ENCODE measurements at regions not wholly inside any gene's neighbourhood (a gene's known extent, or its start where the extent isn't known, plus 50 kb on each side); places are given as distances from the start of the nearest gene placed in this dataset.

DNA sequence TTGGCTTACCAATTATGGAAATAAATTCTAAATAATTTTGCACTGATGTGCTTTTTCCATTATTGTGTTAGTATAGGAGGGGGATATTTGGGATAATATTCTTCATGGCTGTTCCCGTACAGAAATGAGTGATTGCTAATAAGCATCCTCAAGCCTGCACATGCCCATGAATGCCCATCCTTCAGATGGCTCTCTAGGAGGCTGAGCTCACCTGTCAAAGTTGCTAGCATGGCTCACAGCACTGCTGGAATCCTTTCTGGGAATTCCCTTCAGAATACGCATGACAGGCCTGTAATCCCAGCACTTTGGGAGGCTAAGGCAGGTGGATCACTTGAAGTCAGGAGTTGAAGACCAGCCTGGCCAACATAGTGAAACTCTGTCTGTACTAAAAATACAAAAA lies 124.1 kb downstream of the NXNL2 start:
- H3K79me1 ChIP-seq (ENCODE audit: low read depth in 1 of 2, low read length in 2 of 2) = no peaks in the 10 kb centered on the region
- H2BK5ac ChIP-seq (ENCODE audit: low read depth, low read length, poor library complexity, severe bottlenecking) = no peak overlapping the region
- no peak overlapping the region for H2BK20ac ChIP-seq (ENCODE audit: low read depth, low read length)
- no peaks in the 10 kb centered on the region for H4K20me1 ChIP-seq (ENCODE audit: insufficient read depth, low read length)
- no peak overlapping the region for H2AFZ ChIP-seq (replicated peaks; ENCODE audit: low read length, poor library complexity)
- H4K5ac ChIP-seq (ENCODE audit: low read depth, low read length) = no peak overlapping the region
- no peak overlapping the region for H3K4ac ChIP-seq (ENCODE audit: low read depth, low read length)
- H3K4me2 ChIP-seq (ENCODE audit: low read depth, low read length) = no peak overlapping the region
- no peak overlapping the region for H3K18ac ChIP-seq (ENCODE audit: low read depth, low read length)
- no peaks in the 10 kb centered on the region for H3K36me3 ChIP-seq (ENCODE audit: control insufficient read depth, insufficient read depth, low read length)
- H3K27me3 ChIP-seq (ENCODE audit: control insufficient read depth, insufficient read depth, low read length) = no peaks in the 10 kb centered on the region
- TF ChIP-seq CHD1 (IDR thresholded peaks at IDR 0.05; ENCODE audit: low read depth, low read length) = no peak
- TF ChIP-seq RFX5 (IDR thresholded peaks at IDR 0.05; ENCODE audit: low read depth, low read length) = no peak
- no peak for TF ChIP-seq MAZ (IDR thresholded peaks at IDR 0.05; ENCODE audit: borderline replicate concordance, low read depth, low read length)
- no peak for TF ChIP-seq POLR2A (IDR thresholded peaks at IDR 0.05; ENCODE audit: low read depth, low read length)
- no peak for TF ChIP-seq BHLHE40 (IDR thresholded peaks at IDR 0.05; ENCODE audit: low read depth, low read length)
- no peak for TF ChIP-seq RCOR1 (IDR thresholded peaks at IDR 0.05; ENCODE audit: insufficient replicate concordance, low read length)
- TF ChIP-seq NFE2L2 (IDR thresholded peaks at IDR 0.05; ENCODE audit: low read depth, low read length) = no peak
- TF ChIP-seq ELK1 (IDR thresholded peaks at IDR 0.05; ENCODE audit: borderline replicate concordance, low read depth, low read length) = no peak
- no peak for TF ChIP-seq SMC3 (IDR thresholded peaks at IDR 0.05; ENCODE audit: low read depth, low read length)
- DNase-seq = no peak
- no peak overlapping the region for H3K14ac ChIP-seq (replicated peaks; ENCODE audit: low read depth, low read length)
- no peak overlapping the region for H4K8ac ChIP-seq (ENCODE audit: low read depth in 2 of 2, low read length in 2 of 2)
- H3K27ac ChIP-seq (ENCODE audit: insufficient read depth, low read length) = no peak overlapping the region
- H3K9me3 ChIP-seq (ENCODE audit: control insufficient read depth, insufficient read depth, low read length) = peaks cover 3% of the 10 kb centered on the region; the same call in 1 of the 2 replicates
- H3K4me3 ChIP-seq (ENCODE audit: insufficient read depth, low read depth, low read length) = no peak overlapping the region
- H3K9me1 ChIP-seq (ENCODE audit: insufficient read depth, low read length) = 0 out of 2 replicates have a peak, but pooled peaks cover 2% of the 10 kb centered on the region
- dilution Hi-C loops (cut with HindIII; ENCODE audit: low sequenced_read_pairs, unreplicated experiment) (no loop called here), in situ Hi-C loops (cut with MboI; ENCODE audit: low sequenced_read_pairs) (no loop called here), intact Hi-C loops (cut with micrococcal nuclease) (loop anchor here (10.0 kb wide), 1 partner anchor 656 kb away; the partner anchor contains the start of genes CKS2 and SECISBP2)
- no peak overlapping the region for H4K91ac ChIP-seq (ENCODE audit: insufficient read depth, low read depth, low read length)
- no peak for ATAC-seq (ENCODE audit: low read depth)
- ChIA-PET CTCF (no interaction called here), POLR2A (ENCODE audit: unreplicated experiment) (no interaction called here)
- H2BK120ac ChIP-seq (ENCODE audit: low read depth, low read length) = no peak overlapping the region
- no peak overlapping the region for H2AK9ac ChIP-seq (replicated peaks; ENCODE audit: low read depth, low read length, poor library complexity)
- H2BK15ac ChIP-seq (ENCODE audit: low read depth, low read length) = no peak overlapping the region
- no peak overlapping the region for H3K9ac ChIP-seq (ENCODE audit: low read depth, low read length)
- no peak overlapping the region for H3K56ac ChIP-seq (ENCODE audit: extremely low read depth, insufficient read depth, low read length)
- WGBS, 2 experiments (ENCODE audit: extremely low coverage in 2 of 2, insufficient read length in 1 of 2) = 80% methylated on average over 1 of the region's 2 CpGs; no CpG with 5 or more reads in 1 of the 2 experiments
- no TSS peak for BruUV-seq (replicated peaks)
- H3K4me1 ChIP-seq (ENCODE audit: control insufficient read depth, insufficient read depth, low read length) = peaks cover 11% of the 10 kb centered on the region
- no peak overlapping the region for H3K23ac ChIP-seq (ENCODE audit: low read depth, low read length)
- no peak overlapping the region for H2AK5ac ChIP-seq (ENCODE audit: low read depth, low read length)

Data from IMR-90 (cell line).